ENCODE measurements at regions not wholly inside any gene's neighbourhood (a gene's known extent, or its start where the extent isn't known, plus 50 kb on each side); places are given as distances from the start of the nearest gene placed in this dataset.
A peak's percentile ranks its signal among the peaks of the same experiment; 100 is the strongest.

GRCh38 chr13:40233731-40234195, 432.7 kb downstream of the FOXO1 start:
- no peak for DNase-seq

DNA sequence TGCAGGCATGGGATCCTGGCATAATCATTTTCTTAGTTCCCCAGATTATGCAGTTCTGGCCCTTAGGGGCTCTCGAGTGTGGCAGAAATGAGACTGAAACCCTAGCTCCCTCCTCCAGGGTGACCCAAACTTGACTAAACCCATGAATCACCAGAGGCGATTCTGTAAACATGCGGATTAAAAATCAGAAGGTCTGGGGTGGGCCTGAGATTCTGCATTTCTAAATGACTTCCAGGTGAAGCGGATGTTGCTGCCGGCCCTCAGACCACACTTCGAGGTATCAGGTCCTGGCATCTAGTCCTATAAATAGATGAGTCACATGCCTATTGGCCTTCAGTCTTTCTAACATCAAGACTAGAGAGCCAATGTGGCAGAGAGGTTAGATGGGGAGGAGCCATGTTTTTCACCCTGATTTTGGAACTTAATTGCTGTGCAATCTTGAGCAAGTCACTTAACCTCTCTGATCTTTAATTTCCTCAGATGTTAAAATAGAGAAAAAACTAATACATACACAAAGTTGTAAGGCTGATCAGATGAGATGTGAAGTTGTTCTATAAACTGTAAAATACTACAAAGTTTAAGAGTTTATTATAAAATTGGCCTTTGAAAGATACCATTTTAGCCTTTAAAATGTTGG, 431.2 kb downstream of the FOXO1 start:
- no peak for DNase-seq

GRCh38 chr13:40236566-40237168, 429.8 kb downstream of the FOXO1 start:
- DNase-seq = no peak

GRCh38 chr13:40238761-40239160, 427.7 kb downstream of the FOXO1 start:
- no peak for DNase-seq

DNA sequence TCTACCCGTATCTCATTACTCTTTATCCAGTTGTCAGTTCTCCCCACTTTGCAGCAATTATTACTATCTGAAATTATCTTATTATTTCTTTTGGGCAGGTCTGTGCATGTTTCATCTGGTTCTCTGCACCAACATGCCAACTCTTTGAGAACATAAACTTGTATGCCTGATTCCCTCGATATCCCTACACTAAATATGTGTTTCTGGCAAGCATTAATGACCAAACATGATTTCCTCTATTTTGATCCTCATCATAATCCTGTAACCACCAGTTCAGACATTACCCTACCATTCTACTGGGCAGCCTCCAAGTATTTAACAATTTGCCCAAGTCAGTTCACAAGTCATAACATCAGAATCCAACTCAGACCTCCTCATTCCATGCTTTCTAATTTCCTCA, 426.1 kb downstream of the FOXO1 start:
- no peak for DNase-seq

DNA sequence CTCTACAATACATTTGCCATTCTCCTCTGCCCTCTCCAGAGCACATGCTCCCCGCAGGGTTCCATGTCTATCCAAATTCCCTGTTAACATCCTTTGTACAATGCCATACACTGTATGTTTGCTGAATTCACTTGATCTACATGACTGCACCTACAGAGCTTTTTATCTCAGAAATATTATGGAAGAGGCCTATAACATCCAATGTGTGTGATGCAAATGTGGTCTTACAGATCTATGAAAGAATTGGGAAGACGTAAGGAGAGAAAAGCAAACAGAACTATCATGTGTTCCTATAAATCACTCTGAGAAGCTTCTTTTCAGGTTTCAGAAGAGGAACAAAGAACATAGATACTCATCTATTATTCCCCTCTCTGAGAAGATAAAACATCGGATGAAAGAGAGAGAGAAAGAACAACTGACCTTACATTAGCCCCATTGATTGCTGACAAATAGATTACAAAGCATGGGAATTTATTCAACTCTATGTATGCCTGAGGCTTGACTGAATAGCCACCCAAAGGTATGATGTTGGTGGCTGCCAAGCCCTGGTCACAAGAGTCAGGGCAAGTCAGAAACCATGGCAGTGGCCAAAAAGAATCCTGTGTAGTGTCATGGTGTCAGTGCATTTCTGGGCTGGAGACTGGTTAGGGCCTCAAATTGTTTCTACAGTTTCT, 425.2 kb downstream of the FOXO1 start:
- no peak for DNase-seq

GRCh38 chr13:40243047-40243446, 423.4 kb downstream of the FOXO1 start:
- DNase-seq = no peak

DNA sequence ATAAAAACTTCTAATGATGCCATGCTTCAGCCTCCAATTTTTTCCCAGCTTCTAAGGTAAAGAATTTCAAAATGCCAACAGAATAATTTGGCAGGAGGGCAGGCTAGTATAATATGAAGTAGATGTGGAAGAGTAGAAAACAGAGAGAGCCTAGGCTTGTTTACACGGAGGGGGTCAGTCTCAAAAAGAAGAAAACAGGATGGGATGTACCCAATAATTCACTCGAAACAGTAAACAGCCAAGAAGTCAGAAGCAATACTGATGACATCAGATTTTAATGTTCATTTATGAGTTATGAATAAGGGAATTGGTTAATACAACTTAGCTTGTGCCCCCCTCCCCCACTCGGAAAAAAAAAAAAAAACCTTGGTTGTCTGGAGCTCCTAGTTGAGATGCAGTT, 422.5 kb downstream of the FOXO1 start:
- no peak for DNase-seq

GRCh38 chr13:40245567-40245966, 420.9 kb downstream of the FOXO1 start:
- no peak for DNase-seq

DNA sequence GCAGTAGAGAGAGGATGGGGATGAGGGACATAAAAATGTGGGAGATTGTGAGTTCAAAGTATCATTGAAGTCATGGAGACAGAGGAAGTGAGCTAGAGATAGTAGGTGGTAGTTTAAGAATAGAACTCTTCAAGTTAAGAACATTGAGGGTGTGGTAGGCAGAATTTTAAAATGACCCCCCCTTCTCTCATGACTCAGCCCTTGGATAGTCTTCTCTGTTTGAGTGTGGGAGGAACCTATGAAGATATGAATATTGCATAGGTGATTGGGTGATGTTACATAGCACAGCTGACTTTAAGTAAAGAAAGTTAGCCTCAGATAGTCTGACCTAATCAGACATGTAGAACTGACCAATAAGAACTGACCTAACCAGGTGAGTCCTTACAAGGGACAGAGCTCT, 418.6 kb downstream of the FOXO1 start:
- no peak for DNase-seq

GRCh38 chr13:40251343-40252032, 415.0 kb downstream of the FOXO1 start:
- DNase-seq = no peak

GRCh38 chr13:40252241-40252640, 414.2 kb downstream of the FOXO1 start:
- DNase-seq = no peak

DNA sequence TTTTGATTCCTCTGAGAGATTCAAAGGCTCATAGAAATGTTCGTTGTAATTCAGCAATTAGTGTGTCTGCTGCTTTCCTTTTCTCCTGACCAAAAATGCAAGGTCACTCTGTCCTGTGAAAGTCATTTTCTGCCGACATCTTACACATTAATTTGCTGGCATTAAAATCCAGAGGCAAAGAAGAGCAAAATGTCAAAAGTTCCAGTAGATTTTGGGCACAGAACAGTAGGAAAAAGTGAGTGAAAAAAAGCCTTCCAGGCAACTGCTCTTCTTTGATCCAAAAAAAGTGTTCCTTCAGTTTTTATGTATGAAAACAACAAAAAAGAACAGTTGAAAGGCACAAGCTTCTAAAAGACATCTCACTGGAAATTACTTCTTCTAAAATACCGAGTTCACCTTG, 413.8 kb downstream of the FOXO1 start:
- no peak for DNase-seq

DNA sequence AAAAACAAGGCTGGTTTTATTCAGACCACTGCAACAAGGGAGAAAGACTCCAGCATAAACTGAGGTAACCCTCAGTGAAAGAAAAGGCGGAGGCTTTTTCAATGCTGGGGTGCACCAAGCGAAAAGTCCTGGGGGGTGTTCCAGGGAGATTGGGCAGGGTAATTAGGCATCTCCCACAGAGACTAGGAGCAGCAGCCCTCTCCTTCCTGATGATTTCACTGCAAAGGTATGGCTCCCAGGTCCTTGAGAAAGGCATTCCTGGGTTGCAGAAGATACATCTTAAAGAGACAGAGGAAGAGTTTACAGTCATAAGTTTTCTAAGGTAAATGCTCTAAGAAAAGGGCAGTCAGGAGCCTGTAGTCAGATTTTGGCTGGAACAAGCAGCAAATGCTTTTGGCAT, 412.0 kb downstream of the FOXO1 start:
- no peak for DNase-seq

GRCh38 chr13:40255551-40255950, 410.9 kb downstream of the FOXO1 start:
- no peak for DNase-seq

DNA sequence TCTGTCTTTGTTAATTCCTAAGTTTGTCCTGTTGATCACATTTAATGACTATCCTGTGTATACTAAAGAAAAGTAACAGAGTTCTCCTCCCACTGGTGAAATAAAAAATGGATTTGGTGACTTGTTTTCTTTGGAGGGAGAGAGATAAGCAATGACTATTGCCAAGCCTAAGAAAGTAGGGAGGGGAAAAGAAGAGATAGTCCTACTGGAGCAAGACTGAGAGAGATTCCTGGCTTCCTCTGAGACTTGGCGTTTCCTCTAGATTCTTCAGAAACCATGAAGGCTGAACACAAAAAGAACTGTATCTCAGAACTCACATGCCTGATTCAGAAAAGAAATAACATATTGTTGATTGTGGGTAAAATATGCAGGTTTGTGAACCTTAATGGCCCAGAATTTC, 406.5 kb downstream of the FOXO1 start:
- DNase-seq = no peak

GRCh38 chr13:40261336-40261735, 405.1 kb downstream of the FOXO1 start:
- DNase-seq = no peak

- DNase-seq = no peak
Measured at GRCh38 chr13:40261947-40262346, 404.5 kb downstream of the FOXO1 start.

DNA sequence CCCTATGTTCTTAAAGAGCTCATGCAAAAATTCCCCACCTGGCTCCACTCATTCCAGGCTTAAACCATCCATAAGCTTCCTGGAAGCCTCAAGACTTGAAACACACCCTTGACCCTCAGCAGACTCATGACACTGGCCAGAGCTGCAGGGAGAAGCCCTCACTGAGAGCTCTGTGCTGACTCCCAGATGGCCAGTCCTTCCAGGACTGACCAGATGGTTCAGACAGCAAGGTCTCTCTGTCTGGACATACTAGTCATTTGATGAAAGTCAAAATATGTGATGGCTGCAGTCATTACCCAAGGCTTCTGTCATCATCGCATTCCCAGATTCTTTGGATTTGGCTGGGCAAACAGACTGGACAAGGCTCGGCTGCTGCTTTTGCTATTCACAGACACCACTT, 397.4 kb downstream of the FOXO1 start:
- no peak for DNase-seq

DNA sequence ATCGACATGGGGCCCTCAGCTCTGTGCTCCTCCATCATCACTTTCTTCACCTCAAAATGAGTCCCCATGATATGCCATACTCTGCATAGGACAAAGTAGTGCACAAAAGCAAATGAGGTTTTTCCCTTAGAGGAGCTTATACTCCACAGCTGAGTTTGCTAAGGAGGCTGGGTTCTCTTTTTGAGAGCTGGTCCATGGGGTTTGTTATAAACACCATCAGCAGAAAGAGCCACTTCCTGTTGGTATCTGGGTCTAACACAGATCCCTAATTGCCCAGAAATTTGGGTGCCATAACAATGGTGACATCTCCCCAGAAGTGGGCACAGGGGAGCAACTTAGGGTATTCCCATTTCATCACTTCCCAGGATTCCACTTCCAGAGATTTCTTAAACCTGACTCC, 395.7 kb downstream of the FOXO1 start:
- no peak for DNase-seq

GRCh38 chr13:40271271-40271885, 395.1 kb downstream of the FOXO1 start:
- peak; percentile 39 for DNase-seq

- DNase-seq = peak; percentile 3
Measured at GRCh38 chr13:40271931-40272775, 394.3 kb downstream of the FOXO1 start.

All from hematopoietic multipotent progenitor cell treated with erythropoietin and hydrocortisone succinate and interleukin-3 and kit ligand, for 6 days (in vitro differentiated cells).